ENCODE measurements at regions not wholly inside any gene's neighbourhood (a gene's known extent, or its start where the extent isn't known, plus 50 kb on each side); places are given as distances from the start of the nearest gene placed in this dataset.
"Not testable (repeated sequence)": the region's sequence is repeated elsewhere in the genome, so short reads cannot be mapped to it uniquely, and the experiment has no call there.

GRCh38 chr17:49898366-49899190, 50.7 kb upstream of the TAC4 start:
- no peak for DNase-seq

GRCh38 chr17:49899191-49899485, 51.3 kb upstream of the TAC4 start:
- no peak for DNase-seq

- no peak for DNase-seq
Measured at GRCh38 chr17:49899588-49899987, 51.7 kb upstream of the TAC4 start.

- not testable (repeated sequence) for DNase-seq
Measured at GRCh38 chr17:49900801-49901200, 52.9 kb upstream of the TAC4 start.

- DNase-seq: peak; percentile 3
Measured at GRCh38 chr17:49901460-49902331, 53.8 kb upstream of the TAC4 start.

- no peak for DNase-seq
Measured at GRCh38 chr17:49903523-49903922, 55.7 kb upstream of the TAC4 start.

GRCh38 chr17:49904893-49905292, 57.0 kb upstream of the TAC4 start:
- no peak for DNase-seq

GRCh38 chr17:49906531-49907136, 58.8 kb upstream of the TAC4 start:
- DNase-seq: no peak

GRCh38 chr17:49907279-49907678, 59.4 kb upstream of the TAC4 start:
- no peak for DNase-seq

GRCh38 chr17:49908782-49909714, 59.9 kb upstream of the DLX4 start:
- no peak for DNase-seq

- no peak for DNase-seq
Measured at GRCh38 chr17:49910094-49910857, 58.7 kb upstream of the DLX4 start.

- no peak for DNase-seq
Measured at GRCh38 chr17:49910858-49911204, 58.2 kb upstream of the DLX4 start.

GRCh38 chr17:49911719-49912118, 57.3 kb upstream of the DLX4 start:
- no peak for DNase-seq

- peak; percentile 78 for DNase-seq
Measured at GRCh38 chr17:49913226-49914095, 55.5 kb upstream of the DLX4 start.

- no peak for DNase-seq
Measured at GRCh38 chr17:49914096-49914490, 54.9 kb upstream of the DLX4 start.

GRCh38 chr17:49914664-49915063, 54.3 kb upstream of the DLX4 start:
- no peak for DNase-seq

GRCh38 chr17:49915260-49915659, 53.7 kb upstream of the DLX4 start:
- DNase-seq: no peak

- DNase-seq: no peak
Measured at GRCh38 chr17:49915670-49916069, 53.3 kb upstream of the DLX4 start.

- DNase-seq: no peak
Measured at GRCh38 chr17:49916854-49917515, 52.0 kb upstream of the DLX4 start.

GRCh38 chr17:49918591-49918990, 50.4 kb upstream of the DLX4 start:
- DNase-seq: no peak
